VCaP (cell line): ENCODE measurements at regions not wholly inside any gene's neighbourhood (a gene's known extent, or its start where the extent isn't known, plus 50 kb on each side); places are given as distances from the start of the nearest gene placed in this dataset.

ENCODE experiments used
- H3K27ac ChIP-seq: fragments of 450-650 bp; 2 replicates; pipeline ENCODE4 v1.5.1; 2017
- TF ChIP-seq, protein P1 (sequence below): fragments of 450-650 bp; conservative IDR thresholded peaks from 2 replicates; pipeline ENCODE4 v1.5.1; 2017; ENCODE audit warnings: mild to moderate bottlenecking, moderate library complexity

DNA sequence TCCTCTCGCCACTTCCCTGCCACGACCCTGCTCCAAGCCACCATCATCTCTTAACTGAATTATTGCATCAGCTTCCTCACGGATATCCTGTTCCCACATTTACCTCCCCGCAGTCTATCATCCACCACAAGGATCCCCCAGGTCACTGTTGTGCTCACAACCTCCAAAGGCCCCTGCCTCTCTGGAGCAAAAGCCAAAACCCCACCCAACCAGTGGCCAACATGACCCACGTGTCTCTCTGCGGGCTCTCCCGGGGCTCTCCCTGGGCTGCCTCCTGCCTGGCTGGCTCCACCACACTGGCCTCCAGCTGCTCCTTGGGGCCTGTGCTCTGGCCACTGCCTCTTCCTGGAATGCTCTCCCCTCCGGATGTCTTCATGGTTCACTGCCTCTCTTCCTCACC, 809.3 kb downstream of the UQCRFS1 start:
- no peak overlapping the region for H3K27ac ChIP-seq

DNA sequence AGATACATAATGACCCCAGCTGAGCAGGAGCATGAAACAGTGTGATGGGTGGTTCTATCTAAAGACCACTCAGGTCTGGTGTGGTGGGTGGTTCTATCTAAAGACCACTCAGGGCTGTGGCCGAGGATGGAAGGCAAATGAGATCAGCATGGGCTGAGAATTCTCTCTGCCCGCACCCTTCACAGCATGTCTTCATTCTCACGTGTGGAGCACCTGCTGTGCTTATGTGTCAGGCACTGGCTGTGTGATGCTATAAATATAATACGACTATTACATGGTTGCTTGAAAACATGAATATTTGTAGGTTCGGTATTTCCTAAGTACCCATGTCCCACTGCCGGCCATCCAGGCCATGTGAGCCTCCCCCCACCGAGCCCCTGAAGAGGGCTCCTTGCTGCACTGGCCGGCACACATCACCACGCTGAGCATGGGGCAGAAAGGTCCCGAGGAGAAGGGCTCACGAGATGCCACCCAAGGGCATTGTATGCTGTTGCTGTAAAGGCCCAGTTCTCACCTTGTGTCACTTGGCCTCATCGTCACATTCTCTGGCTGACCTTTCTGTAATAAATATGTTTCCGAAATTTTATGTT, 810.2 kb downstream of the UQCRFS1 start:
- H3K27ac ChIP-seq: no peak overlapping the region
- TF ChIP-seq, protein P1, sequence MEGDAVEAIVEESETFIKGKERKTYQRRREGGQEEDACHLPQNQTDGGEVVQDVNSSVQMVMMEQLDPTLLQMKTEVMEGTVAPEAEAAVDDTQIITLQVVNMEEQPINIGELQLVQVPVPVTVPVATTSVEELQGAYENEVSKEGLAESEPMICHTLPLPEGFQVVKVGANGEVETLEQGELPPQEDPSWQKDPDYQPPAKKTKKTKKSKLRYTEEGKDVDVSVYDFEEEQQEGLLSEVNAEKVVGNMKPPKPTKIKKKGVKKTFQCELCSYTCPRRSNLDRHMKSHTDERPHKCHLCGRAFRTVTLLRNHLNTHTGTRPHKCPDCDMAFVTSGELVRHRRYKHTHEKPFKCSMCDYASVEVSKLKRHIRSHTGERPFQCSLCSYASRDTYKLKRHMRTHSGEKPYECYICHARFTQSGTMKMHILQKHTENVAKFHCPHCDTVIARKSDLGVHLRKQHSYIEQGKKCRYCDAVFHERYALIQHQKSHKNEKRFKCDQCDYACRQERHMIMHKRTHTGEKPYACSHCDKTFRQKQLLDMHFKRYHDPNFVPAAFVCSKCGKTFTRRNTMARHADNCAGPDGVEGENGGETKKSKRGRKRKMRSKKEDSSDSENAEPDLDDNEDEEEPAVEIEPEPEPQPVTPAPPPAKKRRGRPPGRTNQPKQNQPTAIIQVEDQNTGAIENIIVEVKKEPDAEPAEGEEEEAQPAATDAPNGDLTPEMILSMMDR: no peak

More for the DNA sequence above, 809.3 kb downstream of the UQCRFS1 start:
- TF ChIP-seq, protein P1: no peak

DNA sequence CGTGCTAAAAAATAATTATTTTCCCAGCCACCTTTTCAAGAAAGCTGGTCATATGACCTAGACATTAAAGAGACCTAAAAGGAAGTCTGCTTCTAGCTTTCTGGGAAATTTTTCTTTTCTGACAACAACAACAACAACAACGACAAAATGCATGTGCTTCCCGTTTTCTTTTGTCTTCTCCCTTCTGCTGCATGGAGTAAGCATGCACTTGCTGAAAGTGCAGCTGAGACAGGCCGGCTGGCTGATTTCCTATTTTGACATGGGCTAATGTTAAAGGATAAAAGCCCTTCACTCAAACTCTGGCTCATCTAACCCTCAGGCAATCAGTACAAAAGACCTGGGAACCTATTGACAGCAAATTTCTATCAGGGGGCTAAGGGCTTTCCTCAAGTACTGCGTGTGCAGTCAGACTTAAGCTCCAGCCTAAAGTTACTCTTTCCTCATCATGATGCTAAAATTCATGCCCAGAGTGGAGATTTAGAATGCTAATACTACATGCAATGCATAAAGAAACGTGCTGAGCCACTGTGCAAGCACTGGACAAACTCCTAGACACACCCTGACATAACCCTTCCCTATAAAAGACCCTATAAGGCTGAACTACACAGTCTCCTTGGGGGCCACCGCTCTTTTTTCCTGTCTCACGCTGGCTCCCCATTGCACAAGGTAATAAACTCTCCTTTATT, 811.1 kb downstream of the UQCRFS1 start:
- H3K27ac ChIP-seq: no peak overlapping the region
- TF ChIP-seq, protein P1: no peak

DNA sequence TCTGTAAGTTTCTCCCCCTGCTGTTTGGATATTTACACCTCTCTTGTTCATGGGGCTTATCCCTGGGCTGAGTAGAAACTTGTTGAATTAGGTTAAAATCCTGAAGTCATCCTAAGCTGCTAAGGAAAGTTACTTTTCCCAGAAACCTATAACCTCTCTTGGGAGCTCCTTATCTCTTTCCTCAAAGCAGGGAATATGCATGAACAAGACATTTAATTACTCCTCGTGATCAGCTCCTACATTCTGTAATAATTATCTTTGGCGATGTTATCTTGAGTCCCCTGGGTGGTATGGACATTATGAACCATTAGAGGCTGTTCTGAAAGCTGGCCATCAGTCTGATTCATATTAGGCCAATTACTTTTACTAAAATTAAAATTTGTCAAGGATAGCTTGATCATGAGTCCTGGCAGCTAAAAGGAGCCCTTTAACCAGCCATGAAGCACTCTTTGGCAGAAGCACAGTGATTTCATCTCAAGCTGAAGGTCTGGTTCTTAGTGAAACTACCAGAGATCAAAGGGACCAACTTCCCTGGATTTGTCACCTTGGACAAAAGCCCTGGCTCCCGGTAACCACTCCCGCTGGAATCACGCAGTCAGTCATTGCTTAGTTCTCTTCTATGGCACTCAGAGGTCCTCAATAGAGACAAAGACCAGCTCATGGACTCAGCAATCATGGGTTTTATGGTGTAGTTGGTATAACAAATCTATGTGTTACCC, 811.8 kb downstream of the UQCRFS1 start:
- TF ChIP-seq, protein P1: no peak
- H3K27ac ChIP-seq: no peak overlapping the region

DNA sequence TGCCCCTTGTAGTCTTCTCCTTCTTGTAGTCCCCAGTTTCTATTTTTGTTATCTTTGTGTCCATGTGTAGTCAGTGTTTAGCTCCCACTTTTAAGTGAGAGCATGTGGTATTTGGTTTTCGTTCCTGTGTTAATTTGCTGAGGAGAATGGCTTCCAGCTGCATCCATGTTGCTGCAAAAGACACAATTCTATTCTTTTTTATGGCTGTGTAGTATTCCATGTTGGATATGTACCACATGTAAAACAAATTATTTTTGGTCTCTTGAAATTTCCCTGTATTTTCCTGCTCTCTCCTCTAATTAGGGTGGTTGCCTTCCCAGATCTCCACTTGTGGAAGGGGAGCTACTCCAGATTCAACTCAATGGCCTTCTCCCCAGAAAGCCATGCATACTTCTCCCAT, 813.8 kb downstream of the UQCRFS1 start:
- H3K27ac ChIP-seq: no peak overlapping the region
- TF ChIP-seq, protein P1: no peak

DNA sequence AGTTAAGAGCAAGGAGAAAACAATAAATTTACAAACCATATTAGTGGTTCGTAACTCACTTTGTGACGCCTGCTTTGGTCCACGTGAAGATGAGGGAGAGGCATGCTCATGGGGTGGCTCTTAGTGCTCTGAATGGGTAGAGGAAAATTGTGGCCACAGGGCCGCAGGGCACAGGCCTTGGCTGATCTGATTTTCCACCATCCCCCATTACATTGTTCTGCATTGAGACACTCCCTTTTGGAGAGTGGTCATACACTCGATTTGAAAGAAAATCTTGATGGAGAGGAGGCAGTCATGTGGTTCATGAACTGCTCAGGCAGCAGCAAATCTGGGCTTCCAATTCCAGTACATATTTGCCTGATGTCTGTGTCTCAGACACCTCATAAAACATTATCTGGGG, 815.2 kb downstream of the UQCRFS1 start:
- TF ChIP-seq, protein P1: no peak
- no peak overlapping the region for H3K27ac ChIP-seq

DNA sequence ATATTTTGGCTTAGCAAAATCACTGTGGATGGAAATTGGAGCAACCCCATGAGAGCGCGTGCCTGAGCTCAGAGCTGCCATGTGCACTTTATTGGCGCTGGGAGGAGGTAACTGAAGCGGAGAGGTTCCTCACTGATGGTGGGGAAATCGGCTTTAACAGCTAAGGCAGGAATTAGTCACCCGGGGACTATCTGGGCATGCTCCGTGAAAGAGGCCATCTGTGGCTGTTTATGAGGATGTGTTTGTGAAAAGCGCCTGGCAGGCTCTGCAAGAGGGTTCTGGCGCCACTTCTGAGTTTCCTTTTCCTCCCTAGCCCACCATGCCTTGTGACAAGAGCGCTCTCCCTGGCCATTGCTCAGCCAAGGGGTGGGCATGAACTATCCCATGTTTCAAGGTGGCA, 815.6 kb downstream of the UQCRFS1 start:
- no peak overlapping the region for H3K27ac ChIP-seq
- TF ChIP-seq, protein P1: no peak
